Fibroblast of the aortic adventitia (primary cell): ENCODE measurements at regions not wholly inside any gene's neighbourhood (a gene's known extent, or its start where the extent isn't known, plus 50 kb on each side); places are given as distances from the start of the nearest gene placed in this dataset.

Source experiments
- DNase-seq: peaks from one replicate; pipeline ENCODE4 v3.0.0-alpha.2; 2010; ENCODE audit warnings: low read depth
- H3K4me3 ChIP-seq: 2 replicates; pipeline ENCODE4 v1.5.1; 2011; ENCODE audit warnings: low read depth, mild to moderate bottlenecking, control low read depth, low read length, moderate library complexity
- TF ChIP-seq, protein P1 (sequence below): IDR thresholded peaks from 2 replicates; pipeline ENCODE4 v1.5.1; 2011; ENCODE audit warnings: mild to moderate bottlenecking, low read length, control low read depth, inconsistent platforms; ENCODE audit not compliant: insufficient read depth

DNA sequence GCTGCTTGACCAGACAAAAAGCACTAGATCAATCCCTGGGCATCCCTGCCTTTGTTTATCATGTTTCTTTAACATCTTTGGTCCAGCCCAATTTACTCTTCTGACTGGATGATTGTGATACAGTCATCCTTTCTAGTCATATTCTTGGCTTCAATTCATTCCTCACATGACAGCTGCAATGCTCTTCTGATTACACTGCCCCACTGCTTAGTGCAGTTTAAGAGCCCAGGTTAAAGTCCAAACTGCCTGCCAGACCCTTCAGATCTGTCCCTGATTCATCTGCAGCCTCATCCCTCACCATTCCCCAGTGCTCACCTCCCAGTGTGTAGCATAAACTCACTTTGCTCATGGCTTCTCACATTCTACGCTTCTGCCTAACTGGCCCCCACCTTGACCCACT is 383.8 kb downstream of the TNS3 start:
- no peak for DNase-seq
- TF ChIP-seq, protein P1, sequence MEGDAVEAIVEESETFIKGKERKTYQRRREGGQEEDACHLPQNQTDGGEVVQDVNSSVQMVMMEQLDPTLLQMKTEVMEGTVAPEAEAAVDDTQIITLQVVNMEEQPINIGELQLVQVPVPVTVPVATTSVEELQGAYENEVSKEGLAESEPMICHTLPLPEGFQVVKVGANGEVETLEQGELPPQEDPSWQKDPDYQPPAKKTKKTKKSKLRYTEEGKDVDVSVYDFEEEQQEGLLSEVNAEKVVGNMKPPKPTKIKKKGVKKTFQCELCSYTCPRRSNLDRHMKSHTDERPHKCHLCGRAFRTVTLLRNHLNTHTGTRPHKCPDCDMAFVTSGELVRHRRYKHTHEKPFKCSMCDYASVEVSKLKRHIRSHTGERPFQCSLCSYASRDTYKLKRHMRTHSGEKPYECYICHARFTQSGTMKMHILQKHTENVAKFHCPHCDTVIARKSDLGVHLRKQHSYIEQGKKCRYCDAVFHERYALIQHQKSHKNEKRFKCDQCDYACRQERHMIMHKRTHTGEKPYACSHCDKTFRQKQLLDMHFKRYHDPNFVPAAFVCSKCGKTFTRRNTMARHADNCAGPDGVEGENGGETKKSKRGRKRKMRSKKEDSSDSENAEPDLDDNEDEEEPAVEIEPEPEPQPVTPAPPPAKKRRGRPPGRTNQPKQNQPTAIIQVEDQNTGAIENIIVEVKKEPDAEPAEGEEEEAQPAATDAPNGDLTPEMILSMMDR = no peak

GRCh38 chr7:47197486-47197885 is 384.4 kb downstream of the TNS3 start:
- TF ChIP-seq, protein P1 = no peak
- DNase-seq = no peak
- no peak overlapping the region for H3K4me3 ChIP-seq

More for the DNA sequence above, 383.8 kb downstream of the TNS3 start:
- H3K4me3 ChIP-seq = no peak overlapping the region

DNA sequence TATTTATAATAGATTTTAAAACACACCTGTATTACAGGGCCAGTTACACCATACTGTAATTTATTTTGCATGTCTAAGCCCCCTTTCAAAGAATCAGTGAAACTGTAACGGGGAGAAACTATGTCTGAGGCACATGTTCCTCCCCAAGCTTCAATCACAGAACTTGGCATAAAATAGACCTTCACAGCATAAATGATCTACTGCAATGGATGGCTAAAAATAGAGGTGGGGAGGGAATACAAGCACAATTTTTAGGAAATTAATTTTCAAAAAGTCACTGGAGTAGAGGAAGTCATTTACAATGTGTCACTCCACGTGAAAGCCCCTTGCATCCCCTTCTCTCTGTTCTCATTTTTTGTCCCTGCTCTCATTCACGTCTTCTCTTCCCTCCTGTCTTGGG is 385.2 kb downstream of the TNS3 start:
- TF ChIP-seq, protein P1 = no peak
- H3K4me3 ChIP-seq = no peak overlapping the region
- no peak for DNase-seq

GRCh38 chr7:47196106-47196645 is 385.7 kb downstream of the TNS3 start:
- DNase-seq = no peak
- TF ChIP-seq, protein P1 = no peak
- H3K4me3 ChIP-seq = no peak overlapping the region

DNA sequence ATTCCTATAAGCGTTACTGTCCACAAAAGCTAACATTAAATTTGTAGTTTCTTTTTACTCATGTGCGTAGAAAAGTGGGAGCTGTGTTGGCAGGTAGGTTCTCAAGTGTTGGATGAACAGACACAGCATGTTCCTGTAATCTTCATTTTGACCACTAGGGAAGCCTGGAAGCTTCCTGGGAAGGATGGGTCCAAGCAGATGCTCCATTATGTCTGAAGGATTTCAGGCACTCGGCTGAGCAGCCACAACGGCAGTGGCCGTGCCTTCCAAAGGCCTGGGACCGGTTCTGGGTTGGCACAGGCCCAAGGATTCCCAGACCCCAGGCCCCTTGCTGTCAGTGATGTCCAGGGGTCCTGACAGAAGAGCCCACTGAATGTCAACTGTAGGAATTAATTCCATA is 386.3 kb downstream of the TNS3 start:
- no peak for DNase-seq
- TF ChIP-seq, protein P1 = no peak
- H3K4me3 ChIP-seq = no peak overlapping the region

- DNase-seq = no peak
- TF ChIP-seq, protein P1 = no peak
- H3K4me3 ChIP-seq = no peak overlapping the region
Observed at GRCh38 chr7:47194516-47195057, 387.3 kb downstream of the TNS3 start.

DNA sequence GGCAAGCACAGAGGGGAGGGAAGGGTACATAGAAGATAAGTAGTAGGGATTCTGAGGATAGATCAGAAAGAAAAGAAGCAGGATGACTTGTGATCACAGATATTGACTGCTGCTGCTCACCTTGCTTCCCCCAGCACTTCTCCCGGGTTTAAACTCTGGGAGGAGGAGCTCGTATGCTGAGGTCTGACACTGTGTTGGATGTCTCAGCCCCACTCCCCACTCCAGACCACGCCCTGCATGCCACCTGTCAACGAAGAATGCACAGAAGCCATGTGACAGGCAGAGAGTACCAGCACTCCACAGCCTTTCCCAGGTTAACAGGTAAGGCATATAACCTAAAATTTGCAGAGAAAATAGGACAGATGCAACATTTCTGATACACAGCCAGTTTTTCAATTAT is 388.9 kb downstream of the TNS3 start:
- H3K4me3 ChIP-seq = no peak overlapping the region
- DNase-seq = no peak
- TF ChIP-seq, protein P1 = no peak
